Activated T-cell treated with anti-CD3 and anti-CD28 coated beads, Interleukin-2, amount 50 U/mL, for 4 hours (primary cell): ENCODE measurements at regions not wholly inside any gene's neighbourhood (a gene's known extent, or its start where the extent isn't known, plus 50 kb on each side); places are given as distances from the start of the nearest gene placed in this dataset.

ENCODE experiments used
- ATAC-seq, 2 donors: fragments of 200-7000 bp; cut with Tn5 transposase; one replicate each; pipeline ENCODE4 v1.10.0; 2021
- DNase-seq: peaks from one replicate; pipeline ENCODE4 v3.0.0-alpha.2; 2020
- H3K27me3 Mint-ChIP-seq: one replicate; pipeline ENCODE4 v1.8.0; 2021; ENCODE audit warnings: low read depth, mixed read lengths
- H3K36me3 Mint-ChIP-seq: one replicate; pipeline ENCODE4 v1.8.0; 2022; ENCODE audit warnings: mixed read lengths; ENCODE audit not compliant: insufficient read depth
- H3K4me1 Mint-ChIP-seq: one replicate; pipeline ENCODE4 v1.8.0; 2021; ENCODE audit warnings: low read depth, mixed read lengths
- H3K4me3 Mint-ChIP-seq: one replicate; pipeline ENCODE4 v1.8.0; 2021; ENCODE audit warnings: mild to moderate bottlenecking, moderate library complexity, mixed read lengths
- H3K9me3 Mint-ChIP-seq: one replicate; pipeline ENCODE4 v1.8.0; 2021; ENCODE audit warnings: mixed read lengths

DNA sequence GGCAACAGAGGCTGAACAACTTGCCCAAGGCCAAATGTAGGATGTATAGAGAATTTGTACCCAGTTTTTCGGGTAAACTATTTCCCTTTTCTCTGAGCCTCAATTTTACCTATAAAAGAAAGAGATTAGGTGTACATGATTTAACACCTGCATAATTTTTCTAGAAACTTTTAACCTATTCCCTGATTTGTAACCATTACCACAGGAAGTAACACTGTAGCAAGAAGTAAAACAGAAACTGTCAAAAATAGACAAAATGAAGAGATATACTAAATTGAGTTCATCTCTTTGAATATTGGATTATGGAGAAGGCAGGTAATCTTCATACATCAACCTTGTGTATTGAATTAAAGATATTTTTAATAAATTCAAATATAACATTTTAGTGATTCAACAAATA is 136.2 kb downstream of the ZC3H11B start:
- ATAC-seq (no peak), DNase-seq (no peak)
- no peaks in the 10 kb centered on the region for H3K27me3 Mint-ChIP-seq
- no peaks in the 10 kb centered on the region for H3K9me3 Mint-ChIP-seq
- no peaks in the 10 kb centered on the region for H3K4me1 Mint-ChIP-seq
- no peak overlapping the region for H3K4me3 Mint-ChIP-seq
- no peaks in the 10 kb centered on the region for H3K36me3 Mint-ChIP-seq

DNA sequence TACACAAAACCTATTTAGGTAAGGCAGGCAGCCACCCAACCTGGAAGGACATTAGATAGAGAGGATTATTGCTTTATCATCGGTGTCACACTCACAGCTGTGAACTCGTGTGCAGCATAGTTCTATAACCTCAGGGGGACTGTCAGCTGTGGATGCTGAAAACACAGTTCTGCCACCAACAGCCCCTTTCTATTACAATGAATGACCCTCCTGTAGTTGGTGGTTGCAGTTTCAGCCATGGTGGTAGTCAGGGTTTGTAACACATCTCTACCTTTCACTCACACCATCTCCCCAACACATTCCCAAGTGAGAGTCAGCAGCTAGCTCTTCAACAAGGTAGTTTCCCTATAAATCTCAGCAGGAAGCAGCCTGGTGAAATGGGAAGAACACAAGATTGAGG is 136.8 kb downstream of the ZC3H11B start:
- no peaks in the 10 kb centered on the region for H3K27me3 Mint-ChIP-seq
- DNase-seq (no peak), ATAC-seq (no peak)
- H3K9me3 Mint-ChIP-seq = no peaks in the 10 kb centered on the region
- no peaks in the 10 kb centered on the region for H3K36me3 Mint-ChIP-seq
- H3K4me3 Mint-ChIP-seq = no peak overlapping the region
- H3K4me1 Mint-ChIP-seq = no peaks in the 10 kb centered on the region

DNA sequence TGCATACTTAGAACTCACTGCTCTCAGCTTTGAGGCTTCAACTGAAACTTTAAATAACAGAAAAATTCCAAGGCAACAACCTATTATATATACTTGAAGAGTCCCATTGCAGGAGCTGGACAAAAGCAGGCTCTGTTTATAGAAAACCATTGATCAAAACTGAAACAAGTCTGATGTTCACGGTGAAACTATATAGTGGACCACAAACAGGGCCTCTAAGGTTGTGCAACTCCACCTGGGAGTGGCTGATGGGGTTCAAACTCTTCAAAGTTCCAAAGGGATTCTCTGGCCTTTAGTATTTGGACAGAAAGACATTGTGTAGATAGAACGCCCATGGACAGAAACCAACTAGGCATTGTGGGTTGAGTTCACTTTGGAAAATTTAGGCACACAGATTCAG is 140.3 kb downstream of the ZC3H11B start:
- DNase-seq = no peak
- H3K4me1 Mint-ChIP-seq = no peaks in the 10 kb centered on the region
- no peaks in the 10 kb centered on the region for H3K36me3 Mint-ChIP-seq
- H3K27me3 Mint-ChIP-seq = no peaks in the 10 kb centered on the region
- H3K9me3 Mint-ChIP-seq = no peaks in the 10 kb centered on the region
- no peak overlapping the region for H3K4me3 Mint-ChIP-seq
- ATAC-seq = no peak

DNA sequence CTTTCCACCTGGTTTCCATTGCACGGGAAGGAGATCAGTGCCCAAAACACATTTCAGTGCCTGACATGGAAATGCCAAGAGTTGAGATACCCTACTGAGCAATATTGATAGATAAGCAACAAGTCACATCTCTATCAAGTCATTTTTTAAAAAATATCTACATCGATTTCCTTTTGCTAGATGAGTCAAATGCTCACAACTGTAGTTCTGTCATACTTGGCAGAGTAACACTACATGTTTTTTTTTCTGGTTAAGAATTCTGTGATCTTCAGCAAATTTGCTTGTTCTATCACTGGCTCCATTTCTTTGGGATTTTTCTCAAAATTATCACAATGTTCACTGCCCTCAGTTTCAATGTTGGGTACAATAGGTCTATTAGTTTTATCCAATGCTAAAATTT is 145.4 kb downstream of the ZC3H11B start:
- H3K4me1 Mint-ChIP-seq = no peaks in the 10 kb centered on the region
- H3K4me3 Mint-ChIP-seq = no peak overlapping the region
- no peaks in the 10 kb centered on the region for H3K9me3 Mint-ChIP-seq
- no peak for ATAC-seq
- H3K27me3 Mint-ChIP-seq = no peaks in the 10 kb centered on the region
- no peak for DNase-seq
- no peaks in the 10 kb centered on the region for H3K36me3 Mint-ChIP-seq

DNA sequence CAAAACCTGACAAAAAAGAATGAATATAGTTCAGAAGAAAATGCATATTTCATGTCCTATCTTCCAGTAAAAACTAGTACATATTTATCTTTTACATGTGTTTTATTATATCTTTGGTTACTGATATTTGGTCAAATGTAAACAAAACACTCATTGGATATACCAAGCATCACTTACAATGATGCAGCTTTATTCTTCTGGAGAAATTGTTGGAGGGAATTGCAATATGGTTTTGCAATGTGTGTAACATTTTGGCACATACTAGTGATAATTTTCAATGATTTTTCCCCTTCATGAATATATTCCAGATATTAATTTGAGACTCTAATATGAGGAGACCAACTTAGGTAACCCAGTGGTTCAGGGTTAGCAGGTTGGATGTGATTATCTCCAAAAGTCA is 146.1 kb downstream of the ZC3H11B start:
- Mint-ChIP-seq H3K27me3 (no peaks in the 10 kb centered on the region), H3K4me1 (no peaks in the 10 kb centered on the region), H3K36me3 (no peaks in the 10 kb centered on the region), H3K9me3 (no peaks in the 10 kb centered on the region), H3K4me3 (no peak overlapping the region)
- DNase-seq (no peak), ATAC-seq (no peak)

DNA sequence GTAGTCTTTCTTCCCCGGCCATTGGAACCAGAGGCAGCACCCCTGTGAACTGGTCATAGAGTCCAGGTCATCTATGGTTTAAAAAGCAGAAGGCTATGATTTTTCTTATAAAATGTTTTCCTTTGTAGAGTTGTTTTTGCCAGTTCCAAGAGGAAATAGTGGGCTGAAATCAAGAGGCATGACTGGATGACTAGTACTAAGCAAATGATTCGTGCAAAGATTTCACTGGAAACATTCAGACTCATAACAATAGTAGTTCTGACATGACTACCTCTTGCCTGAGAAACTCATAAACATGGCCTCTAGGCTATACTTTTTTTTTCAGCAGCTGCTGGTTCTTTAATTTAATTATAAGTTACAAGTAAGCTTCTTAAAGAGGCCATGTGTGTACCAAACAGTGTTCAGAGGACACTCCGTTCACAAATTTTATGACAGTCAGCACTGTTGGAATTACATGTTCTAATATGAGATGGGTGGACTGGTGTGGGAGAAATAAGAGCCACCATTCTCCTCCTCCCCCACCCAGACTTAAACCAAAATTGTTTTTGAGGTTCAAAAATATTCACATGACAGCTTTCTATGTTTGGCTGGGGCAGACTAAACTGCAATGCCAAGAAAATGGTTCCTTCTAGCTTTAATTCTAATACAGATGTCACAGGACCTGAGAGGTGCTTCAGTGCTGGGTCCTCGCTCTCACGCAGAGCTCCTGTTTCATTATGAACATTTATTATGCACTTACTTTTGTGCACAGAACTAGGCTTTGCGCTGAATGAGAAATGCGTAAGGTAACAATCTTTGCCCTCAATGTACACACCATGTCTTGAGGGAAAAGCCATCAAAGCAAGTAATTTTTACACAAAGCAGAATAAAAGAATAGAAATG is 147.5 kb downstream of the ZC3H11B start:
- no peaks in the 10 kb centered on the region for H3K36me3 Mint-ChIP-seq
- DNase-seq (no peak), ATAC-seq (peak; percentile 61 to 62)
- no peaks in the 10 kb centered on the region for H3K27me3 Mint-ChIP-seq
- no peak overlapping the region for H3K4me3 Mint-ChIP-seq
- H3K4me1 Mint-ChIP-seq = no peaks in the 10 kb centered on the region
- H3K9me3 Mint-ChIP-seq = no peaks in the 10 kb centered on the region

DNA sequence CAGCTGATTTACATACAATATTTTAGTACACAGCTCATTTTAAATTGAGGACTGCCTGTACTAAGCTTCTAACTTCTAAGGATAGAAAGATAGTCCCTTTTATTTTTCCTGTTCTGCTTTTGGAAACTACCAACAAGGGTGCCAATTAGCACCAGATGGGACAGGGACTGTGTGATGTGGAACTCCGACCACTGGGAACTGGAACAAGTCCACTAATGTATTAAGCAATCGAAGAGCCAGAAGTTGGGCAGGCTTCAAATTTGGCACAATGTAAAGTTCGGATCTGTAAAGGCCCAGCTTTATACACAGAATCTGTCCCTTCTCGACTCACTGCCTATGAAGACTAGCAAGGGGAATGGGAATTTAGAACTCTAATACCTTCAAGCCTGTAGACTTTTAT is 149.3 kb downstream of the ZC3H11B start:
- H3K4me3 Mint-ChIP-seq = no peak overlapping the region
- no peak for ATAC-seq
- no peaks in the 10 kb centered on the region for H3K9me3 Mint-ChIP-seq
- H3K27me3 Mint-ChIP-seq = no peaks in the 10 kb centered on the region
- no peaks in the 10 kb centered on the region for H3K4me1 Mint-ChIP-seq
- no peaks in the 10 kb centered on the region for H3K36me3 Mint-ChIP-seq
- no peak for DNase-seq

DNA sequence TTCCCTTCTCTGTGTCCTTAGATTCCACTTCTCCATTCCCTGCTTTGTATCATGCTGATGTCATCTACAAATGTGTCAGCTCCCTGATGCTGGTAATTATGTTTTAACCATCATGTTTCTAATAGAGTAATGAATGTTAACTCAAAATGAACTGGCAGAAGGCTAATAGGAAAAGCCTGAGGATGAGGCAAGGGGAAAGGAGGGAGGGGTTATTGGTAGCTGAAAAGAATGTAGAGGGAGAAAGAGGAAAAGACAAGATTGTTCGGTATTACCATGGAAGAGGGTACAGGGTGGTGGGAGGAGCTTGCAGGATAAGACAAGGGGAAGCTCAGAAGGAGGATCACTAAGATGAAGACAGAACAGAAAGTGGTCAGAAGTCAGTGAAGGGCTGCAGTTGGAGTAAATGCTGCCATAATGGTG is 150.9 kb downstream of the ZC3H11B start:
- no peaks in the 10 kb centered on the region for H3K9me3 Mint-ChIP-seq
- DNase-seq (no peak), ATAC-seq (no peak)
- H3K4me1 Mint-ChIP-seq = no peaks in the 10 kb centered on the region
- no peak overlapping the region for H3K4me3 Mint-ChIP-seq
- no peaks in the 10 kb centered on the region for H3K36me3 Mint-ChIP-seq
- H3K27me3 Mint-ChIP-seq = no peaks in the 10 kb centered on the region

DNA sequence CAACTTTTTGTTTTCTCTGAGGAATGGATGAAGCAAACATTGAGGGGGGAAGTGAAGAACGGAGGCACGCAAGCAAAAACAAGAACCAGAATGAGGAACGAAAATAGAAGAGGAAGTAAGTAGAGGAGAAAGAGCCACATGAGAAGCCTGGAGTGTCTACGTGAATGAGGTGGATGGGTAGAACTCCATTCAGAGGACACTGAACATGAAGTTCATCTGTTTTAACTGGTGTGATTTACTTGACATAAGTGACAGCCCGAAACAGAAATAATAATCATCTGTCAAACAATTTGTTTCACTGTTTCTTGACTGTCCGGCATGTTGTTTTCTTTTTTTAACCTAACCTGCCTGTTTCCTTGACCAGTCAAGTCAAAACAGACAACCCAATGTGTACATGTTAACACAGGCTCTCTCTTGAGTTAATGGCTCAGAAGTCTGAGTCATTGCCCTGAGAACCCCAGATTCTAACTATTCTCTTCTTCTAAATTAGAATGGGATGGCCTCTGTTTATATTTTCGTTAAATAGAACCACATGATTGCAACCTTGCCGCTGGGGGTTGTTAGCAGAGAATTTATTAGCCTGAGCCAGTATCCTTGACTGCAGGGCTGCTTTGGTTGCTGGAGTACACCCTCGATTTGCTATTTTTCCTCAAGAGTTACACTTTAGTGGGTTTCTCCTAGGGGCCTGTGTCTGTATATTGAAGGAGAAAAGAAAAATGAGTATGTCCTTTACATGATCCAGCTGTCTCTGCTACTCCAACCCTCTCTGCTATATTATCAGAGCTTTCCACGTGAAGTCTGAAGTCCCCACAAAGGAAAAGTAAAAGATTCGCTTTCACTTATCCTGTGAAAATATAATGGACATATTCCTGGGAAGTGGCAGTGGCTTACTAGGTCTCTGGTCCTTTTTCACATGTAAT is 151.7 kb downstream of the ZC3H11B start:
- H3K4me3 Mint-ChIP-seq = no peak overlapping the region
- DNase-seq (no peak), ATAC-seq (no peak)
- H3K27me3 Mint-ChIP-seq = no peaks in the 10 kb centered on the region
- no peaks in the 10 kb centered on the region for H3K4me1 Mint-ChIP-seq
- H3K9me3 Mint-ChIP-seq = no peaks in the 10 kb centered on the region
- H3K36me3 Mint-ChIP-seq = no peaks in the 10 kb centered on the region

DNA sequence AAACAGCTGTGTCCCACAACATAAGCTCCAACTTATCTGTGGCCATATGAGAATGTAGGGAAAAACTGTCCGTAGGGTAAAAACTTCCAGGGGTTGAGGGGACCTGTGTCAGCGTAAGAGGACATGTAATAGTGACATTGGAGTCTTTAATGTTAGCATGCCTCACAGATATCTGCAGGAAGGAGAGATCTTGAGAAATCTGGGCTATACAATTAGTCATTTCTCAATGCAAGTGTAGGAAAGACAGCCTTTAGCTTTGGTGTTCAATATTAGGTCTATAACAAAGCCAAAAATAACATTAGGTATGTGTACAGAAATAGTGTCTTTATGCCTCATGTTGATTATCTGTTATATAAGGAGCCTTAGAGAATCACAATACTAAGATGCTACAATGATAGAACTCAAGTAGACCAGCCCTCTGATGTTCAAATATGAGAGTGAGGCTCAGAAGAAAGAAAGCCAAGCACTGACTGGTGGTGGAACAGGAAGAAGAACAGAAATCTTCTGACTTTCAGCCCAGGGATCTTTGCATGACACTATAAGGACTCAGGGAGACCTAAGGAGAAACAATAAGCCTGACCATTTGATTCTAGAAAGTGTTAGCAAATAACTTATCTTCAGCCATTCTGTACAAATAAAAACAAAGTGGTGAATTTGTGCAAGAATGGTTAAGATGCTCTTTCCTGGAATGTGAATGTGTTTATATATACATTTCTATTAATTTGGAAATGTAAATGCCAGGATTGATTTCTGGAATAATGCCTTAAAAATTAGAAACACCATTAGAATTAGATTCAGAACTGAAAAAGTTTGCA is 152.6 kb downstream of the ZC3H11B start:
- ATAC-seq = no peak
- no peak for DNase-seq
- no peak overlapping the region for H3K4me3 Mint-ChIP-seq
- no peaks in the 10 kb centered on the region for H3K4me1 Mint-ChIP-seq
- no peaks in the 10 kb centered on the region for H3K9me3 Mint-ChIP-seq
- H3K36me3 Mint-ChIP-seq = no peaks in the 10 kb centered on the region
- H3K27me3 Mint-ChIP-seq = no peaks in the 10 kb centered on the region

DNA sequence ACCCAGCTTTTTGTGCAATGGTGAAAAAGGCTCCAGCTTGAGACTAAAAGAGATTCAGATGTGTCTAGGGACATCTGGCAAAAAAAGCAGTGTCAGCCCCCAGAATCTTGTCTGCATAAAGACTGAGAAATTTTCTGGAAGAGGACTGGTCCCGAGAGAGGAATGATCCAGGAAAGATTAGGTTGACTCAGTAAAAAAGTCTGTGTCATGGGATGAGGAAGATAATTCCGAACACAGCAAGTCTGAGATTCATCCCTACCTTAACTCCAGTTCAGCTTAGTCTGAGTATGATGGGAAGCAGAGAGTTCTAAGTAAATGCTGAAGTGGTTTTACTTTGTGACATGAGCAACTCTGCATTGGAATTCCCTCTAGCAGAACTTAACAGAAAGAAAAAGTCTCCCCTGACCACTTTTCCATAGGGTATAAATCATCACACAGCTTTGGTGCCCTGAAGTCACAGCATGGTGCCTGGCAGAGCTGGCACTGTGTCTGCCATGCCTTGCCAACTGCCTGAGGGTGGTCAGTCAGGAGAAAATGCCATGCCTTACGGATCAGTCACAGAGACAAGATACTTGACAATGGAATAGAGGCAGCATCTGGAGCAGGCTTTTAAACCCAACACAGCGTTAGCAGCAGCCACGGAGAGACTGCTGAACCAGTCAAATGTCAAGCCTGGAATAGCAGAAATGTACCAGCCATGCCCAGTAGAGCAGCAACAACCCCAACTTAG is 153.4 kb downstream of the ZC3H11B start:
- DNase-seq (no peak), ATAC-seq (no peak)
- Mint-ChIP-seq H3K4me1 (no peaks in the 10 kb centered on the region), H3K9me3 (no peaks in the 10 kb centered on the region), H3K36me3 (no peaks in the 10 kb centered on the region), H3K4me3 (no peak overlapping the region), H3K27me3 (no peaks in the 10 kb centered on the region)

DNA sequence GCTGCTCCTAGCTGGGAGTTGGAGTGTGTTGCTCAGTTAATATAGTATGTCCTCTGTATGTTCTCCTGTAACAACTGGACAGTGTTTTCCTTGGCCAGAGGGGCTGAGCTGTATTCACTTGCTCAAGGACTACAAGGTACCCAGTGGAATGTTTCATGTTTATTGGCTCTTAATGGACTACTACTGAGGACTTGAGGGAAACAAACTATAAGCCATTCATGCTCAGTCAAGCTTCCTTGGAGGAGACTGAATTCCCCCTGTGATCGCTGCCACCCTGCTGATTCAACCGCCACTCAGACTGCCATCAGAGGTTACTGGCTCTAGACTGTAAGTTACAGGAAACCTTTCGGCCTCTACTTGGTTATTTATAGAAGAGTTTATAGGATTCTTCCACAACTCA is 166.6 kb downstream of the ZC3H11B start:
- H3K9me3 Mint-ChIP-seq = no peaks in the 10 kb centered on the region
- DNase-seq (no peak), ATAC-seq (no peak)
- no peaks in the 10 kb centered on the region for H3K27me3 Mint-ChIP-seq
- H3K36me3 Mint-ChIP-seq = no peaks in the 10 kb centered on the region
- H3K4me1 Mint-ChIP-seq = no peaks in the 10 kb centered on the region
- H3K4me3 Mint-ChIP-seq = no peak overlapping the region

DNA sequence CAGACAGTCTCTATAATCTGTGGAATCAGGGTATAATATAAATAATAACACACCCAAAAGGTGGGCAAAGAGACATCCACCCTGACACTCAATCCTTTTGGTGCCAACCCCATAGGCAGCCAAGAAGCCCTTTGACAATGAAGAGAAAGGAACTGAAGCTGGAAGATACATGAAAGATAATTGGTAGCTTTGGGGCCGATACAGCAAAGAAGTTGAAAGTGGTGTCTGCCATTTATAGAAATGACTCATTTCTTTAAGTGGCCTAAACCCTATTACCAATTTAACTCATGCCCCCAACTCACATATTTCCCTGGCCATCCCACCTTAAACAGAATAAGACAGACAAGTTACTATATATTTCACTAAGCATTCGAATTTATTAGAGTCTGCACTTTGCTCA is 167.0 kb downstream of the ZC3H11B start:
- Mint-ChIP-seq H3K36me3 (no peaks in the 10 kb centered on the region), H3K27me3 (no peaks in the 10 kb centered on the region), H3K9me3 (no peaks in the 10 kb centered on the region), H3K4me3 (no peak overlapping the region), H3K4me1 (no peaks in the 10 kb centered on the region)
- DNase-seq (no peak), ATAC-seq (no peak)

DNA sequence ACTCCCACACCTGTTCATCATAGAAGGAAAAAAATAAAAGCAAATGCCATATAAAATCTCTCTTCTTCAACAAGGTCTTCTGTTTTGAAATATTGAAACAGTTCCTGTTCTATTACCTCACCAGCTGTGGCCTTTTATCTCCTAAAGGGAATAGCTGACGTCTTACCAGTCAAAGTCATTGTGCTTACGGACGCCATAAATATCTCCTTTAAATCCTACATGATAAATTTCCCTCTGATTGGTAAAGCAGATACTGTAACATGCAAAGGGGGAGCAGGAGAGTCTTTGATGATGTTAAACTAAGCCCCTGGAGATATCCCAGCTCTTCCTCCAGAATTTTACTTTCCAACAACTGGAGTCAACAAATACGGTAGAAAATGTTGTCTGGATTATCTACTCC is 168.4 kb downstream of the ZC3H11B start:
- no peak overlapping the region for H3K4me3 Mint-ChIP-seq
- no peak for ATAC-seq
- H3K4me1 Mint-ChIP-seq = no peaks in the 10 kb centered on the region

More for the DNA sequence above, 168.4 kb downstream of the ZC3H11B start:
- Mint-ChIP-seq H3K36me3 (no peaks in the 10 kb centered on the region), H3K27me3 (no peaks in the 10 kb centered on the region), H3K9me3 (no peaks in the 10 kb centered on the region)
- DNase-seq = no peak
